HepG2 (cell line): ENCODE measurements at regions not wholly inside any gene's neighbourhood (a gene's known extent, or its start where the extent isn't known, plus 50 kb on each side); places are given as distances from the start of the nearest gene placed in this dataset.
A peak's percentile ranks its signal among the peaks of the same experiment; 100 is the strongest.

Source experiments
- ATAC-seq: fragments of 200-7000 bp; cut with Tn5 transposase; 3 replicates; pipeline ENCODE4 v1.9.1; 2020; ENCODE audit warnings: mild to moderate bottlenecking, moderate library complexity
- BruUV-seq: library from RNA; stranded (reverse); fragments of 400-500 nt; replicated peaks from 2 replicates; lab custom pipeline; 2021; lab: Mats Ljungman, UMichigan
- CTCF ChIA-PET: fragments of 300-600 bp; formaldehyde crosslinking; extraction: SDS; loops from one replicate; lab custom pipeline; 2021; ENCODE audit warnings: low total read pairs, inconsistent platforms, low intra/inter-chr PET ratio; lab: Yijun Ruan, JAX
- POLR2A ChIA-PET: fragments of 350-600 bp; sonication (Branson Sonifier 250); formaldehyde crosslinking; loops from one replicate; lab custom pipeline; 2020; ENCODE audit warnings: antibody characterized with exemption, inconsistent platforms; lab: Yijun Ruan, JAX
- DNase-seq: peaks from one replicate; pipeline ENCODE4 v3.0.0-alpha.2; 2015; ENCODE audit warnings: low spot score
- FAIRE-seq: peaks from 3 replicates; lab custom pipeline; 2011; peaks lifted over from hg19 to GRCh38; lab: Jason Lieb, UNC
- H2AFZ ChIP-seq: one replicate; pipeline ENCODE4 v1.6.1; 2011; ENCODE audit warnings: low read length, inconsistent platforms
- H3K27ac ChIP-seq: fragments of 300-600 bp; 3 replicates; pipeline ENCODE4 v1.8.0; 2011; ENCODE audit warnings: mixed run types, mild to moderate bottlenecking, mixed read lengths, low read length, inconsistent platforms; ENCODE audit not compliant: insufficient read depth; ENCODE audit errors: extremely low read length
- H3K27me3 ChIP-seq, 2 experiments: fragments of 200-600 bp in 1 of 2; 2 replicates in 1 of 2; 3 replicates in 1 of 2; pipeline versions ENCODE4 v1.6.0 to v1.8.0; 2011; ENCODE audit warnings: low read length in 2 of 2, mild to moderate bottlenecking in 2 of 2, moderate library complexity in 2 of 2, inconsistent platforms in 1 of 2; ENCODE audit not compliant: insufficient read depth in 2 of 2, control insufficient read depth in 1 of 2
- H3K36me3 ChIP-seq, 2 experiments: fragments of 200-600 bp in 1 of 2; replicated peaks in 1 of 2; 2 replicates in 1 of 2; 3 replicates in 1 of 2; pipeline versions ENCODE4 v1.5.1 to v1.8.0; 2011; ENCODE audit warnings: low read length in 2 of 2, inconsistent platforms in 1 of 2; ENCODE audit not compliant: insufficient read depth in 2 of 2, control insufficient read depth in 1 of 2
- H3K4me1 ChIP-seq: 2 replicates; pipeline ENCODE4 v1.5.1; 2012; ENCODE audit warnings: low read length, inconsistent platforms; ENCODE audit not compliant: insufficient read depth
- H3K4me2 ChIP-seq: 2 replicates; pipeline ENCODE4 v1.6.0; 2011; ENCODE audit warnings: low read depth, low read length, inconsistent platforms
- H3K4me3 ChIP-seq, 3 experiments: fragments of 200-600 bp in 1 of 3; sonication (generic), shearing (Covaris generic) in 1 of 3; replicated peaks in 1 of 3; 2 replicates each; pipeline ENCODE4 v1.5.1; 2011 to 2016; ENCODE audit warnings: low read length in 3 of 3, inconsistent platforms in 2 of 3, low read depth in 2 of 3, mild to moderate bottlenecking in 2 of 3, control low read depth in 1 of 3, mixed read lengths in 1 of 3; ENCODE audit not compliant: insufficient read depth in 1 of 3
- H3K79me2 ChIP-seq: one replicate; pipeline ENCODE4 v1.6.1; 2011; ENCODE audit warnings: low read length, inconsistent platforms; ENCODE audit not compliant: insufficient read depth
- H3K9ac ChIP-seq: 2 replicates; pipeline ENCODE4 v1.6.0; 2011; ENCODE audit warnings: mild to moderate bottlenecking, low read depth, low read length, inconsistent platforms; ENCODE audit not compliant: insufficient read depth
- H3K9me3 ChIP-seq: 2 replicates; pipeline ENCODE4 v1.5.1; 2012; ENCODE audit warnings: mild to moderate bottlenecking, low read length
- H4K20me1 ChIP-seq: 2 replicates; pipeline ENCODE4 v1.6.0; 2011; ENCODE audit warnings: inconsistent platforms, mild to moderate bottlenecking, low read length, moderate library complexity; ENCODE audit not compliant: insufficient read depth
- ETV6 ChIP-seq: sonication (generic); formaldehyde crosslinking; conservative IDR thresholded peaks from 2 replicates; pipeline ENCODE4 v1.4.0; 2020; ENCODE audit warnings: missing genetic modification reagents
- HMGXB3 ChIP-seq: sonication (generic); formaldehyde crosslinking; IDR thresholded peaks from 2 replicates; pipeline ENCODE4 v1.4.0; 2020; ENCODE audit warnings: missing genetic modification reagents, borderline replicate concordance
- MAFK ChIP-seq, 2 experiments: IDR thresholded peaks in 1 of 2; conservative IDR thresholded peaks in 1 of 2; 2 replicates each; pipeline ENCODE4 v1.6.1; 2011; ENCODE audit warnings: improper control_type of control experiment in 2 of 2, low read length in 2 of 2
- NCOA5 ChIP-seq: sonication (generic); formaldehyde crosslinking; IDR thresholded peaks from 2 replicates; pipeline ENCODE4 v1.4.0; 2020; ENCODE audit warnings: missing genetic modification reagents
- RNF2 ChIP-seq: fragments of 450-650 bp; conservative IDR thresholded peaks from 2 replicates; pipeline ENCODE4 v1.6.1; 2016; ENCODE audit warnings: low read depth
- SNAI1 ChIP-seq: sonication (generic); formaldehyde crosslinking; IDR thresholded peaks from 2 replicates; pipeline ENCODE4 v1.5.0; 2020; ENCODE audit warnings: mild to moderate bottlenecking, missing genetic modification reagents, borderline replicate concordance
- ZBTB43 ChIP-seq: sonication (generic); formaldehyde crosslinking; conservative IDR thresholded peaks from 2 replicates; pipeline ENCODE4 v1.4.0; 2020; ENCODE audit warnings: missing genetic modification reagents
- ZNF317 ChIP-seq: sonication (generic); formaldehyde crosslinking; IDR thresholded peaks from 2 replicates; pipeline ENCODE4 v1.5.0; 2020; ENCODE audit warnings: mild to moderate bottlenecking, missing genetic modification reagents
- ZNF34 ChIP-seq: sonication (generic); formaldehyde crosslinking; IDR thresholded peaks from 2 replicates; pipeline ENCODE4 v1.4.0; 2020; ENCODE audit warnings: mild to moderate bottlenecking, missing genetic modification reagents, borderline replicate concordance
- ZNF572 ChIP-seq: sonication (generic); formaldehyde crosslinking; IDR thresholded peaks from 2 replicates; pipeline ENCODE4 v1.5.1; 2020; ENCODE audit warnings: mild to moderate bottlenecking, missing genetic modification reagents
- ZNF670 ChIP-seq: sonication (generic); formaldehyde crosslinking; IDR thresholded peaks from 2 replicates; pipeline ENCODE4 v1.8.0; 2022; ENCODE audit warnings: mild to moderate bottlenecking, missing genetic modification reagents, borderline replicate concordance
- WGBS: methylation state at CpG from one replicate; pipeline ENCODE4 v1.1.6; 2017; ENCODE audit warnings: low lambda C conversion rate; 5-methylcytosine and 5-hydroxymethylcytosine counted together
- in situ Hi-C: cut with HindIII; loops from 2 replicates; pipeline ENCODE4 v1.10.0; 2017; ENCODE audit warnings: low pct_unique_long_range_greater_than_20kb; ENCODE audit not compliant: extremely low pct_ligation_motif_present
- intact Hi-C: fragments of 100-400 bp; cut with micrococcal nuclease; formaldehyde crosslinking; loops from one replicate; pipeline ENCODE4 v1.10.0; 2022; ENCODE audit not compliant: unreplicated experiment

GRCh38 chr10:31693491-31693890 lies 235.1 kb downstream of the ARHGAP12 start (continued):
- TF ChIP-seq NCOA5 (CRISPR knock-in tag) (no peak), ZNF572 (no peak), SNAI1 (CRISPR knock-in tag) (no peak)

- POLR2A ChIA-PET, result no interaction called here
- H2AFZ ChIP-seq, result no peak overlapping the region
- no peak overlapping the region for H3K27ac ChIP-seq
- H4K20me1 ChIP-seq, result no peaks in the 10 kb centered on the region
- in situ Hi-C loops (no loop called here), intact Hi-C loops (no loop called here)
- no peak overlapping the region for H3K9ac ChIP-seq
- H3K36me3 ChIP-seq, result no peaks in the 10 kb centered on the region
- FAIRE-seq (no peak), DNase-seq (no peak), ATAC-seq (no peak)
- no TSS peak for BruUV-seq
- H3K79me2 ChIP-seq, result no peaks in the 10 kb centered on the region
- peaks cover 23% of the 10 kb centered on the region for H3K9me3 ChIP-seq
- WGBS, result 4% methylated on average over 1 of the region's 1 CpG
- CTCF ChIA-PET, result no interaction called here
- no peak overlapping the region for H3K4me3 ChIP-seq
- no peaks in the 10 kb centered on the region for H3K4me1 ChIP-seq
- H3K27me3 ChIP-seq, result no peaks in the 10 kb centered on the region
- H3K4me2 ChIP-seq, result no peak overlapping the region
- TF ChIP-seq MAFK (conservative IDR thresholded peaks at IDR 0.05 in 1 of 2, IDR thresholded peaks at IDR 0.05 in 1 of 2; ENCODE audit: low read length in 2 of 2), result peak in 1 of 2 experiments; percentile 12; a peak in 1 of 4 replicates
- no peak for TF ChIP-seq ETV6 (CRISPR knock-in tag)
- peak; percentile 96 for TF ChIP-seq ZNF317 (CRISPR knock-in tag)
Observed at GRCh38 chr10:31689233-31689632, 239.4 kb downstream of the ARHGAP12 start.

GRCh38 chr10:31687663-31688482 lies 240.8 kb downstream of the ARHGAP12 start:
- no peaks in the 10 kb centered on the region for H3K4me1 ChIP-seq
- intact Hi-C loops, result no loop called here
- no peak overlapping the region for H2AFZ ChIP-seq
- H3K36me3 ChIP-seq, result no peaks in the 10 kb centered on the region
- FAIRE-seq, result no peak
- no peaks in the 10 kb centered on the region for H4K20me1 ChIP-seq
- WGBS, result 8% methylated on average over 3 of the region's 3 CpGs
- no peak overlapping the region for H3K4me2 ChIP-seq
- in situ Hi-C loops, result no loop called here
- no peak overlapping the region for H3K9ac ChIP-seq
- H3K4me3 ChIP-seq, result no peak overlapping the region
- H3K27ac ChIP-seq, result no peak overlapping the region
- H3K9me3 ChIP-seq, result peaks cover 34% of the 10 kb centered on the region
- no peak for ATAC-seq
- DNase-seq, result no peak
- no TSS peak for BruUV-seq
- H3K27me3 ChIP-seq, result no peaks in the 10 kb centered on the region
- H3K79me2 ChIP-seq, result no peaks in the 10 kb centered on the region
- POLR2A ChIA-PET, result no interaction called here
- CTCF ChIA-PET, result no interaction called here
- TF ChIP-seq ZNF670 (CRISPR knock-in tag) (no peak), RNF2 (no peak), ZBTB43 (no peak), HMGXB3 (CRISPR knock-in tag) (no peak), ZNF34 (CRISPR knock-in tag) (no peak)
